H1 (cell line): ENCODE measurements at regions not wholly inside any gene's neighbourhood (a gene's known extent, or its start where the extent isn't known, plus 50 kb on each side); places are given as distances from the start of the nearest gene placed in this dataset.

Source experiments
- CBX8 ChIP-seq: fragments of 300-800, 300-1000 bp; sonication (generic); IDR thresholded peaks from 2 replicates; pipeline ENCODE4 v1.7.1; 2016; ENCODE audit warnings: low read depth, low read length, borderline replicate concordance
- SAP30 ChIP-seq: fragments of 300-600 bp; sonication (generic); IDR thresholded peaks from 2 replicates; pipeline ENCODE4 v1.7.1; 2012; ENCODE audit warnings: low read length, moderate library complexity, mild to moderate bottlenecking, inconsistent platforms; ENCODE audit not compliant: insufficient read depth, insufficient replicate concordance
- SP2 ChIP-seq: IDR thresholded peaks from 2 replicates; pipeline ENCODE4 v1.6.1; 2012; ENCODE audit warnings: mild to moderate bottlenecking, low read length, inconsistent platforms

DNA sequence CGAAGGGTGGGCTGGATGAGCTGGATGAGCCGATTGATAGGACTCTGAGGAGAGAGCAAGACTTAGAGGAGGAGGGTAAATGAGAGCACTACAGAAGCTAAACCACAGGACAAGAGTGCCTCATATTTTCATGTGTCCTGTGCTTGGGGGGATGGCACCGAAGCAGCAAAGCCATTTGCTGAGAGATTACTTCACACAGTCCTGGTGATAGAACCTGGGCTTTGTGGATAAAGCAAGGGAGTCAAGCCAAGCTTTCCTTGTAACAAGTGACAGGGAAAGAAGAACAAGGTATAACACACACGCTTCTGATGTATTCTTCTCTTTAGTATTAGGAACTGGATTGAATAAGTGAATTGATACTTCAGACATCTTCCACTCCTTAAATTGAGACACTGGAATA lies 253.7 kb downstream of the ANKRD7 start (continued):
- no peak for TF ChIP-seq SP2
- TF ChIP-seq SAP30, result no peak
- no peak for TF ChIP-seq CBX8
